Stomach (tissue), 4 donors: ENCODE measurements at regions not wholly inside any gene's neighbourhood (a gene's known extent, or its start where the extent isn't known, plus 50 kb on each side); places are given as distances from the start of the nearest gene placed in this dataset.

Experiments used
- CTCF ChIP-seq, 7 experiments: fragments of 450-650 bp in 4 of 7; fragments of 200-600 bp in 3 of 7; sonication (generic) in 3 of 7; IDR thresholded peaks; one replicate each; pipeline ENCODE4 v1.5.1; 2016 to 2019; ENCODE audit warnings: antibody characterized with exemption in 7 of 7, control low read depth in 2 of 7, mild to moderate bottlenecking in 1 of 7
- POLR2A ChIP-seq, 4 donors: fragments of 450-650 bp; IDR thresholded peaks; one replicate each; pipeline ENCODE4 v1.6.1; 2016; ENCODE audit warnings: antibody characterized with exemption in 4 of 4, control low read depth in 2 of 4, mild to moderate bottlenecking in 1 of 4, moderate library complexity in 1 of 4
- POLR2AphosphoS5 ChIP-seq, 3 donors: sonication (generic); formaldehyde crosslinking; IDR thresholded peaks; one replicate each; pipeline ENCODE4 v1.6.1; 2016; ENCODE audit warnings: antibody characterized with exemption in 3 of 3

GRCh38 chr12:114812858-114813761, 129.1 kb upstream of the TBX3 start:
- TF ChIP-seq CTCF (IDR thresholded peaks at IDR 0.05) (no peak), POLR2AphosphoS5 (IDR thresholded peaks at IDR 0.05) (peak in 1 of 3 donors; percentile 13), POLR2A (IDR thresholded peaks at IDR 0.05) (no peak)
